Choroid plexus epithelial cell (primary cell): ENCODE measurements at regions not wholly inside any gene's neighbourhood (a gene's known extent, or its start where the extent isn't known, plus 50 kb on each side); places are given as distances from the start of the nearest gene placed in this dataset.

Experiments used
- DNase-seq: peaks from one replicate; pipeline ENCODE4 v3.0.0-alpha.2; 2010; ENCODE audit warnings: low read depth
- H3K4me3 ChIP-seq: 2 replicates; pipeline ENCODE4 v1.5.1; 2011; ENCODE audit warnings: low read depth, mild to moderate bottlenecking, control low read depth, low read length, moderate library complexity
- CTCF ChIP-seq: conservative IDR thresholded peaks from 2 replicates; pipeline ENCODE4 v1.5.1; 2011; ENCODE audit warnings: low read depth, mild to moderate bottlenecking, control low read depth, inconsistent platforms, low read length, moderate library complexity

- TF ChIP-seq CTCF = no peak
- no peak for DNase-seq
- H3K4me3 ChIP-seq = no peak overlapping the region
These were observed 1161.3 kb downstream of the PCDH17 start for GRCh38 chr13:58792854-58793253.

- TF ChIP-seq CTCF = no peak
- H3K4me3 ChIP-seq = no peak overlapping the region
- no peak for DNase-seq
These were observed 1164.2 kb downstream of the PCDH17 start for GRCh38 chr13:58795715-58796114.

- DNase-seq = no peak
- no peak for TF ChIP-seq CTCF
- no peak overlapping the region for H3K4me3 ChIP-seq
These were observed 1173.3 kb downstream of the PCDH17 start for GRCh38 chr13:58804832-58805231.

GRCh38 chr13:58806401-58806800 lies 1174.9 kb downstream of the PCDH17 start:
- no peak for DNase-seq
- no peak for TF ChIP-seq CTCF
- H3K4me3 ChIP-seq = no peak overlapping the region

GRCh38 chr13:58823701-58824100 lies 1192.2 kb downstream of the PCDH17 start:
- no peak overlapping the region for H3K4me3 ChIP-seq
- no peak for DNase-seq
- TF ChIP-seq CTCF = no peak

GRCh38 chr13:58827904-58828303 lies 1196.4 kb downstream of the PCDH17 start:
- DNase-seq = no peak
- TF ChIP-seq CTCF = no peak
- no peak overlapping the region for H3K4me3 ChIP-seq

GRCh38 chr13:58830841-58831240 lies 1199.3 kb downstream of the PCDH17 start:
- no peak for DNase-seq
- no peak overlapping the region for H3K4me3 ChIP-seq
- TF ChIP-seq CTCF = no peak
